Body of pancreas (tissue), 4 donors: ENCODE measurements at regions not wholly inside any gene's neighbourhood (a gene's known extent, or its start where the extent isn't known, plus 50 kb on each side); places are given as distances from the start of the nearest gene placed in this dataset.

Experiments used
- CTCF ChIP-seq, 7 experiments: fragments of 450-650 bp in 4 of 7; fragments of 200-600 bp in 3 of 7; sonication (generic) in 3 of 7; IDR thresholded peaks; one replicate each; pipeline ENCODE4 v1.5.1; 2016 to 2019; ENCODE audit warnings: antibody characterized with exemption in 7 of 7
- POLR2A ChIP-seq, 3 donors: fragments of 450-650 bp; IDR thresholded peaks; one replicate each; pipeline ENCODE4 v1.6.1; 2016; ENCODE audit warnings: antibody characterized with exemption in 3 of 3, mild to moderate bottlenecking in 2 of 3

- TF ChIP-seq CTCF (IDR thresholded peaks at IDR 0.05): no peak
- no peak for TF ChIP-seq POLR2A (IDR thresholded peaks at IDR 0.05)
Measured at GRCh38 chr5:98656796-98657195, 116.7 kb upstream of the RGMB start.
